HUES64 (cell line): ENCODE measurements at regions not wholly inside any gene's neighbourhood (a gene's known extent, or its start where the extent isn't known, plus 50 kb on each side); places are given as distances from the start of the nearest gene placed in this dataset.

ENCODE experiments used
- H3K27ac ChIP-seq: 2 replicates; pipeline ENCODE4 v1.7.0; 2013; ENCODE audit warnings: low read depth, low read length, inconsistent platforms
- H3K27me3 ChIP-seq: 2 replicates; pipeline ENCODE4 v1.6.1; 2013; ENCODE audit warnings: mild to moderate bottlenecking, low read length; ENCODE audit not compliant: insufficient read depth
- H3K36me3 ChIP-seq: 2 replicates; pipeline ENCODE4 v1.6.1; 2013; ENCODE audit warnings: mild to moderate bottlenecking, low read length; ENCODE audit not compliant: insufficient read depth
- H3K4me1 ChIP-seq: 2 replicates; pipeline ENCODE4 v1.6.1; 2013; ENCODE audit warnings: mild to moderate bottlenecking, low read length, moderate library complexity; ENCODE audit not compliant: insufficient read depth
- H3K4me3 ChIP-seq: 2 replicates; pipeline ENCODE4 v1.5.1; 2013; ENCODE audit warnings: mild to moderate bottlenecking, low read length, moderate library complexity
- H3K9ac ChIP-seq: 2 replicates; pipeline ENCODE4 v1.6.1; 2013; ENCODE audit warnings: mild to moderate bottlenecking, low read depth, low read length
- H3K9me3 ChIP-seq: 2 replicates; pipeline ENCODE4 v1.6.1; 2013; ENCODE audit warnings: low read depth, low read length; ENCODE audit not compliant: insufficient read depth
- WGBS: fragments of 150-250, 120-280 bp; methylation state at CpG from one replicate; pipeline ENCODE4 v1.1.7; 2013; ENCODE audit warnings: missing lambda C conversion rate; 5-methylcytosine and 5-hydroxymethylcytosine counted together

DNA sequence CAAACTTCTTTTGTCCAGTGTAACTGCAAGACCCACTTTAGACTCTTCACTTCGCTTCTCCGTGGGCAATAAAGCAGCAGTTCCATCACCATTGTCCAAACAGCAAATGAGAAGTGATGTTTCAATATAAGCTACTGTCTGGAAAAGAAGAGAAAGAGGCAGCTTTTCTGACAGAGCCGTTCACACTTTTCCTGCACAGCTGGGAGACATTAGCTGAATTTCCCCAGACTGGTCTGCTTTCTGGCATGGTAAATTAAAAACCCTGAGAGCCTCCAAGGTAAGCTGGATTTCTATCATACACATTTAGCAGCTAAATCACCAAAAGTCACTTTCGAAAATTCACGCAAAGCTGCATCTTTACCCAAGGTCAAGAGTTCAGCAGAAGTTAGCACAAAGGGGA is 108.5 kb upstream of the CMC1 start:
- Histone ChIP-seq H3K36me3 (no peaks in the 10 kb centered on the region), H3K9me3 (no peaks in the 10 kb centered on the region), H3K4me1 (no peaks in the 10 kb centered on the region), H3K27me3 (no peaks in the 10 kb centered on the region), H3K9ac (no peak overlapping the region), H3K4me3 (no peak overlapping the region), H3K27ac (no peak overlapping the region)
- WGBS: 97% methylated on average over 5 of the region's 5 CpGs

DNA sequence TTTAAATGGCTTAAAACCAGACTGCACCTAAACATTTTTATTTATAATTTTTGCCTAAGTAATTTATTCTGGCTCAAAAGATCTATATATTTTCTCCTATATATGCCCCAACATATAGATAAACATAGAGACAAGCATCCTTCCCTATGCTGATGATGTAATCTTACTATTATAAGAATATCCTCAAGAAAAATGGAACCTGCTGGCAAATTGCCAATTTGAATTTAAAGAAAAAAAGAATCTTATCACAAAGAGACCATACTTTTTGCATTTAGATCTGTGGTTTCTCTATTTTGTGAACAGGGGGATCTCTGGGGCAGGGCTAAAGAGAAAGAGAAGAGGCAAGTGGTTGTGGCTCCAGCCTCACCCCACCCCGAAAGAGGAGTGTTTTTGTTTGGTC is 107.2 kb upstream of the CMC1 start:
- Histone ChIP-seq H3K4me1 (no peaks in the 10 kb centered on the region), H3K27me3 (no peaks in the 10 kb centered on the region), H3K9ac (no peak overlapping the region), H3K9me3 (no peaks in the 10 kb centered on the region), H3K36me3 (no peaks in the 10 kb centered on the region), H3K4me3 (no peak overlapping the region), H3K27ac (no peak overlapping the region)
- WGBS: no CpG with 5 or more reads among the region's 1 CpG

DNA sequence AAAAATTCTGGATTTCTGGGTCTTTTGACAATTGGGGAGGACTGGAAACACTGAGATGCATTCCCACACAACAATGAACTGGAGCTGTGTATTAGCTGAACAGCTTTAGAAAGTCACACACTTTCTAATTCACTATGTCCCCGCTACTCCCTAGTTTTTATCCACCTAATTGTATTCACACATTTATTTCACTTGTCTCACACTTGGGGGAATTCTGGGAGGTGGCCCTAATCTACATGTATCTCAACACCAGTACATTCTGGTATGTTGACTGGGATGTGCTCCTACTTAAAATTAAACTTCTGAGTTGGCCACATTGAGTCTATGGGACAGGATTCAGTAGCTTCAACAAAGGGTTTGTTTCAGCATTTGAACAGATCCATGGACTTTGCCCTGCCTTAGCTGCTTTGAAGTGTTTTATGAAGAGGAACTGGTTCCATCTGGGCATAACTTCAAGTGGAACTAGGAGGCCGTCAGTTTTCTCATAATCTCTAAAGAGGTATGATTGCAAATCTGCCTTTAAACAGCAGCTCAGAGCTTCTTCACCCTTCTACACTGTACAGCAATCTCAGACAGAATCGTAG is 106.5 kb upstream of the CMC1 start:
- WGBS: 89% methylated on average over 3 of the region's 3 CpGs
- Histone ChIP-seq H3K4me1 (no peaks in the 10 kb centered on the region), H3K9ac (no peak overlapping the region)

DNA sequence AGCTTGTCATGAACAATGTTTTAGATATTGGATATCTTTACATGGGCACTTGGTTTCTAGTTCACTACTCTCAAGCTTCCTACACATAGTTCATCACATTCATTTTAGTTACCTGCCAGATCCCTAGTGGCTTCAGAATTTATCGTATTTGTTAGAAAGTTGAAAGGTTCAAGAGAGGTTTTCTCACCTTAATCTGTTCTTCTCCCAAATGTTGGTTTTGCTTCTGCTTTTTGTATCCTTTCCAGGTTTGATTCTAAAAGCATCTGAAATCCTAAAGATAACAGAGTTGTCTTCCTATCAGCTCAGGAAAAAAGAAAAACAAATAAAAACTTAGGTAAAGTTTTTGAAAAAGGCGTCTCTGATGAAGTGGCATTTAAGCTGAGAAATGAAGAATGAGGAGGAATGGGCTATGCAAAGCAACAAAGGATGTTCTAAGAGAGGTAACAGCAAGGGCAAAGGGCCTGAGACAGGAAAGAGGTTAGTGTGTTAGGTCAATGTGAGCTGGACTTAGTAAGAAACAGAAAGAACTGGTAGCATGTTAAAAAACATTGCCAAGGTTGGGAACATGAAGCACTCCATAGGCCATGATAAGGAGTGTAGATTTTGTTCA is 104.7 kb upstream of the CMC1 start:
- Histone ChIP-seq H3K27ac (no peak overlapping the region), H3K9me3 (no peaks in the 10 kb centered on the region), H3K4me3 (no peak overlapping the region), H3K9ac (no peak overlapping the region), H3K36me3 (no peaks in the 10 kb centered on the region), H3K4me1 (no peaks in the 10 kb centered on the region), H3K27me3 (no peaks in the 10 kb centered on the region)
- 96% methylated on average over 2 of the region's 2 CpGs for WGBS

More for the DNA sequence above, 106.5 kb upstream of the CMC1 start:
- H3K9me3 ChIP-seq: no peaks in the 10 kb centered on the region
- H3K4me3 ChIP-seq: no peak overlapping the region
- no peak overlapping the region for H3K27ac ChIP-seq
- no peaks in the 10 kb centered on the region for H3K36me3 ChIP-seq
- no peaks in the 10 kb centered on the region for H3K27me3 ChIP-seq

DNA sequence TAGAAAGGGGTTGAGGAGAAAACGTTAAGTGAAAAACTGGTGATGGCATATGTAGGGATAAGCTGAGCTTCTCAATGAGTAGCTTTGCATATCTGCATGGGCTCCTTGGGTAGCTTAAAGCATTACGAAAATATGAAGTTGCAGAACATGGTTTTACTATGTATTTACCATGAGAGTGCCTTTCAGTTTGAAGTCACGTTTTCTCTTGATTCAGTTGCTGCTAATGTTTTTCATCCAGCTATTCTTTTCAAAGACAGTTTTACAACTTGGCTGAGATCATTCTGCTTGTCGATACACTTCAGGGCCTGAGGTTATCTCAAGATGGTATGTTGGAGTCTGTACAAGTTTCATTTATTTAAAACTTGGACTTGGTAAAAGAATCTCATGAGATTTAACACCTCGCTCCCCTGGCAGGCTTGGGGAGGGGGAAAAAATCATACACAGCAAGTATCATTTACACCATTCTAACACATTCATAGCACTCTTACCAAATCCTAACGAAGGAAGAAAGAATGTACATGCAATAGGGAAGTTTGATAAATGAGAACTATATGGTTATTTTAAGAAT is 103.3 kb upstream of the CMC1 start:
- H3K36me3 ChIP-seq: no peaks in the 10 kb centered on the region
- no peaks in the 10 kb centered on the region for H3K27me3 ChIP-seq
- no peaks in the 10 kb centered on the region for H3K9me3 ChIP-seq
- no peak overlapping the region for H3K4me3 ChIP-seq
- WGBS: 92% methylated on average over 4 of the region's 6 CpGs
- H3K9ac ChIP-seq: no peak overlapping the region
- H3K27ac ChIP-seq: no peak overlapping the region
- H3K4me1 ChIP-seq: no peaks in the 10 kb centered on the region

DNA sequence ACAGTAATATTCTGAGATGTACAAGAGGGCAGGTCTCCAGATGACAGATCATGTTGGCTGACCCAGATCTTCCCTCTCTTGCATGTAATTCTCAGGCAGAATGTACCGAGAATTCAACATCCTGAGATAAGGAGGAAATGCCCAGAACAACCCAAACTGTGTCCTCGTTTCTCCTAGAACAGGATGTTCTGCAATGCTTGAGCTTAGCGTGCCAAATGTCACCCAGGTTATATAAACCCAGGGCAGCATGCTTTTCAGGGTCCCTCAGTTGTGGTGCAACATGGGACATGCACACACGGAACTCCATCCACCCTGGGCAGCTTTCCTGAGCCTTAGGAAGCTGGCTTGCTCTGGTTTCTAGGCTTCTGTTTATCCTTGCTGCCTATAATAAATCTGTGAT is 102.1 kb upstream of the CMC1 start:
- H3K4me1 ChIP-seq: no peaks in the 10 kb centered on the region
- no peak overlapping the region for H3K4me3 ChIP-seq
- H3K27ac ChIP-seq: no peak overlapping the region
- WGBS: 94% methylated on average over 4 of the region's 4 CpGs
- H3K9ac ChIP-seq: no peak overlapping the region
- H3K9me3 ChIP-seq: no peaks in the 10 kb centered on the region
- H3K36me3 ChIP-seq: no peaks in the 10 kb centered on the region
- H3K27me3 ChIP-seq: no peaks in the 10 kb centered on the region

DNA sequence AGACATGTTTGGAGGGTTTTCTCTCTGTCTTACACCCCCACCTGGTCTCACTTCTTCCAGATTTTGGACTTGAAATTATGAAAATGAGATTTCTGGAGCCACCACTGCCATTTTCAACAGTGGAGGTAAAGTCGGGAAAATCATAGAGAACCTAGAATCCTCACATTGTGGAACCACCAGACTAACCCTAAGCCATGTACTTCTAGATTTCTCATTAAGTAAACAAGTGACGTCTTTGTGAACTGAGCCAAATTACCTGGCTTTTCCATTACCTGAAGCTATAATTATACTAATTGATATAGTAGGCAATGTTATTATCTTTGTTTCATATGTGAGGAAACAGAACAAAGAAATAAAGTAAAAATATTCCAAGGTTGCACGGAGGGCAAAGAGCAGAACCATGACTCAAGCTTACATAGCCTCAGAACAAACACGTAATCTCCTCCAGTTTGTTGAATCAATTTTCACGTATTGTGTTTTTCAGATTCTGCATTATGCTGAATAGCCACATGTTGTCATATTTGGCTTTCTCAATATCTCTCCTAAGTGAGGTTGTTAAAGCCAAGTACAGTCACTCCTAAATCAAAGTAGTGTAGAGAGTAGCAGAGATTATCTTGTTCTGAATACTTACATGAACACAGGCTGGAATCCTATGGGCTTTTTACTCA is 101.3 kb upstream of the CMC1 start:
- no peak overlapping the region for H3K9ac ChIP-seq
- 88% methylated on average over 5 of the region's 5 CpGs for WGBS
- no peak overlapping the region for H3K27ac ChIP-seq
- H3K36me3 ChIP-seq: no peaks in the 10 kb centered on the region
- no peaks in the 10 kb centered on the region for H3K4me1 ChIP-seq
- no peak overlapping the region for H3K4me3 ChIP-seq
- H3K9me3 ChIP-seq: no peaks in the 10 kb centered on the region
- no peaks in the 10 kb centered on the region for H3K27me3 ChIP-seq

DNA sequence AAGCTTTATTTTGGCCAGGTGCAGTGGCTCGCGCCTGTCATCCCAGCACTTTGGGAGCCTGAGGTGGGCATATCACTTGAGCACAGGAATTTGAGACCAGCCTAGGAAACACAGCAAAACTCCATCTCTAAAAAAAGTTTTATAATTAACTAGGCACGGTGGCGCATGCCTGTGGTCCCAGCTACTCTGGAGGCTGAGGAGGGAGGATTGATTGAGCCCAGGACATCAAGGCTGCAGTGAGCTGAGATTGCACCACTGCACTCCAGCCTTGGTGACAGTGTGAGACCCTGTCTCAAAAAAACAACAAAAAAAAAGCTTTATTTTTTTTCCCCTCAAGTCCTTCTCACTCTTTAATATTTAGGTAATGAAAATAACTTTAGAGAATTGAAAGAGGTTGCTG is 100.8 kb upstream of the CMC1 start:
- no peaks in the 10 kb centered on the region for H3K27me3 ChIP-seq
- no peaks in the 10 kb centered on the region for H3K9me3 ChIP-seq
- no peak overlapping the region for H3K4me3 ChIP-seq
- WGBS: 96% methylated on average over 4 of the region's 4 CpGs
- H3K27ac ChIP-seq: no peak overlapping the region
- no peaks in the 10 kb centered on the region for H3K36me3 ChIP-seq
- no peak overlapping the region for H3K9ac ChIP-seq
- no peaks in the 10 kb centered on the region for H3K4me1 ChIP-seq

DNA sequence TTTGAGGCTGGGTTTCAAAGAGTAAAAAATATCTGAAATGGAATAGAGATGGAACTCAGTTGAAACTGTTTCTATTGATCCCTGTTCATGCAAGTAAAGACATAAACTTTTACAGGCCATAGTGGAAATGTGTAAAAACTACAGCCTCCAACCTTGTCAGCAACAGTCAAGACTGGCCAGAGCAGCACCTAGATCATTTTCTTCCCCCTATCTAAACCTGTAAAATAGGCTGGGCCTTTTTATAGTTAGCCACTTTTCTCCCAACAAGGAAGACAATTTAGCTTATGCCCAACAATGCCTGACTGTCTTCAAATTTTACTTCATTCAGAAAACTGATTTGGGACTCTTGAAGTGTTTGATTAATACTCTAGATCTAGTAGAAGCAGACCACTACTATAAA is 91.5 kb upstream of the CMC1 start:
- no peaks in the 10 kb centered on the region for H3K4me1 ChIP-seq
- no peak overlapping the region for H3K27ac ChIP-seq
- H3K36me3 ChIP-seq: no peaks in the 10 kb centered on the region
- no peak overlapping the region for H3K9ac ChIP-seq
- H3K9me3 ChIP-seq: peaks cover 13% of the 10 kb centered on the region
- no peak overlapping the region for H3K4me3 ChIP-seq
- H3K27me3 ChIP-seq: no peaks in the 10 kb centered on the region

DNA sequence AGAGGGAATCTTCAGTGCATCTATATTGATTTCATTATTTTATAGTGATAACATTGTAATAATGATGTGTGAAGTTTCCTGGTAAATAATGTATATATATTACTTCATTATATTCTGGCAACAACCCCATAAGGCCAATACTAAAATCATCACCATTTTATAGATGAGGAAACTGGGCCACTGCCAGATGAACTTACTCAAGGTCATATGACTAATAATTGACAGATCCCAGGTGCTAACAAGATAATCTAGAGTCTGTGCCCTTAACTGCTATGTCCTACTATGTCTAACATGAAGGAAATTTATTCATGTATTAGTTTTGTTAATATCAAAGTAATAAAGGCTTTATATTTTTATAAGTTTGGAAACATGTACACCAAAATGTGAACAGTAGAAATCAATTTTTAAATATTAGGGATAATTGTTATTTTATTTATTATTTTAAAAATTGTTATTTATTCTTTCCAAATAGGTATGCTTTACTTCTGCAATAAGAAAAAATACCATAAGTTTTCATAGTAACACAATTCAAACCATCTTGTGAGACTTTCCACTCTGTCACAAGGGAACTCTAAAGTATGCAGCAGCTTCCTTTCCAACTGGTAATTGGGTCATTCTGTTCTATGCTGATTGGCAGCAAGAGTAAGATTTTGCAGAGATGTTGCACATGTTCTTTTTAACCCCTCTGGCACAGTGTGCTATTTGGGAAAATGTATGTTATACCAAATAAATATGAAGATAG is 90.8 kb upstream of the CMC1 start:
- H3K9me3 ChIP-seq: peaks cover 13% of the 10 kb centered on the region
- no peak overlapping the region for H3K27ac ChIP-seq
- no peaks in the 10 kb centered on the region for H3K4me1 ChIP-seq
- no peak overlapping the region for H3K4me3 ChIP-seq
- H3K36me3 ChIP-seq: no peaks in the 10 kb centered on the region
- no peaks in the 10 kb centered on the region for H3K27me3 ChIP-seq
- H3K9ac ChIP-seq: no peak overlapping the region

DNA sequence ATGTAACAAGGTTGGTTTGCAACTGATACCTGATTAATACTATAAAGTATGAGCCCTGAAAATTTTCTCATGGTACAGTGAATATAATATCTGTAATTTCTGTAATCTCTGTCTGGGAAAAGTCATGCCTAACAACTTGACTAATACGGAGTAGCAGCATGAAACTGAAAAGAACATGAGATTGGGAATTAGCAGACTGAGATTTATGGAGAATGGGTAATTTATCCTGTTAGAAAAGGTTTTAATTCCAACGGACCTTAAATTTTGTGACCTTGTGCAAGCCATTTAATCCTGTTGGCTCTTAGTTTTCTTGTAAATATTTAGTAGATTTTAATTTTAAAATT is 90.2 kb upstream of the CMC1 start:
- peaks cover 13% of the 10 kb centered on the region for H3K9me3 ChIP-seq
- no peak overlapping the region for H3K4me3 ChIP-seq
- no peaks in the 10 kb centered on the region for H3K27me3 ChIP-seq
- WGBS: 96% methylated on average over 2 of the region's 2 CpGs
- H3K4me1 ChIP-seq: no peaks in the 10 kb centered on the region
- no peak overlapping the region for H3K27ac ChIP-seq
- H3K36me3 ChIP-seq: no peaks in the 10 kb centered on the region
- H3K9ac ChIP-seq: no peak overlapping the region
